CD4-positive, alpha-beta T cell treated with Interleukin-17A for 1 hour (primary cell): ENCODE measurements at regions not wholly inside any gene's neighbourhood (a gene's known extent, or its start where the extent isn't known, plus 50 kb on each side); places are given as distances from the start of the nearest gene placed in this dataset.

Experiments
- DNase-seq: peaks from one replicate; pipeline ENCODE4 v3.0.0-alpha.2; 2020

GRCh38 chr6:168737014-168737413 lies 296.0 kb downstream of the SMOC2 start:
- no peak for DNase-seq

- no peak for DNase-seq
Measured at GRCh38 chr6:168736039-168736438, 295.1 kb downstream of the SMOC2 start.

- DNase-seq: no peak
Measured at GRCh38 chr6:168735268-168735949, 294.4 kb downstream of the SMOC2 start.

GRCh38 chr6:168734523-168734922 lies 293.5 kb downstream of the SMOC2 start:
- DNase-seq: no peak

DNA sequence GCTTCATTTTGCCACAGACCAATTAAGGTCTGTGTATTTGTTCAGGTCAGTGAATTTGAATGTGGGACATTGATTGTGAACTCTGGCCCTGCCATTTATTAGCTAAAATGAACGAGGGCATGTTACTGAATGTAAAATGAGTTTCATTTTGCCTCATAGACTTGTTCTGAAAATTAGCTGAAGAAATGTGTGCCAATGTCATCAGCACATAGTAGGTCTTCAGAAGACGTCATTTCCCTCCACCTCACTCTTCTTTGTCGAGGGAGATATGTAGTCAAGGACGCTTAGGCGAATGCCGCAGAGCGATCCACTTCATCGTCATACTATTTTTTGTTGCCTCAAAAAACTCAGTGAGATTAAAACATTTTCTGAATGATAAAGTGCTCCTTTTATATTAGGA lies 291.7 kb downstream of the SMOC2 start:
- no peak for DNase-seq

GRCh38 chr6:168730931-168731716 lies 290.1 kb downstream of the SMOC2 start:
- no peak for DNase-seq

- DNase-seq: no peak
Measured at GRCh38 chr6:168728056-168728455, 287.1 kb downstream of the SMOC2 start.

- no peak for DNase-seq
Measured at GRCh38 chr6:168726312-168726856, 285.4 kb downstream of the SMOC2 start.

DNA sequence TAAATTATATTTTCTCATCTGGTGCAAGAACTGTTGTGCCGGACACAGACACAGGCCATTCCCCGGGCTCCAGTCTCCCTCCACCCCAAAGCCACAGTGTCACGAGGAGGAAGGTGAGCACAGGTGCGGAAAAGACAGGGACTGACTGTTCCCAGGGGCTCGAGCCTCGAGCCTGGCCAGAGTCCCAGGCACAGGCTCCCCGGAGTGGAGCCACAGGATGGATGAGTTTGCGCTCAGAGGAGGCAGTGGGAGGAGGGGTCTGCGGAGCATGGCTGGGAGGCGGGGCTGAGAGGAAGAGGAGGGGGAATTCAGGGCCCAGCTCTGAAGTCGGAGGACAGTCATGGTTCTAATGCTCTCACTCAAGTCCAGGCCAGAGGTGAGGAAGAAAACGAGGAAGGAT lies 284.8 kb downstream of the SMOC2 start:
- no peak for DNase-seq

- no peak for DNase-seq
Measured at GRCh38 chr6:168724669-168725570, 283.9 kb downstream of the SMOC2 start.

DNA sequence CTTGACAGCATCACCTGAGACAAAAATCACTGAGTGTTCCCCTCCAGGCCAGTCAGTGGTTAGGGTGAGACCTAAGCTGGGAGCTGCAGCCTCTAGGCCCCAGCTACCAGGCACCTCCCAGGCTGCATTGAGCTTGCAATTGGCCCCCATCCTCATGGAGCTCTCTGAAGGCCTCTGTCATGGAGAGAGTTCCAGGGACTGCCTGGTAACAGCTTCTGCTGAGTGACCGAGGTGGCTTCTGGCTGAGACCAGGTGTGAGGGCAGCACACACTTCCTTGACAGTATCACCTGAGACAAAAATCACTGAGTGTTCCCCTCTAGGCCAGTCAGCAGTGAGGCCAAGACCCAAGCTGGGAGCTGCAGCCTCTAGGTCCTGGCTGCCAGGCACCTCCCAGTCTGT lies 283.0 kb downstream of the SMOC2 start:
- no peak for DNase-seq

GRCh38 chr6:168722397-168722796 lies 281.4 kb downstream of the SMOC2 start:
- no peak for DNase-seq

GRCh38 chr6:168721571-168721970 lies 280.6 kb downstream of the SMOC2 start:
- no peak for DNase-seq

DNA sequence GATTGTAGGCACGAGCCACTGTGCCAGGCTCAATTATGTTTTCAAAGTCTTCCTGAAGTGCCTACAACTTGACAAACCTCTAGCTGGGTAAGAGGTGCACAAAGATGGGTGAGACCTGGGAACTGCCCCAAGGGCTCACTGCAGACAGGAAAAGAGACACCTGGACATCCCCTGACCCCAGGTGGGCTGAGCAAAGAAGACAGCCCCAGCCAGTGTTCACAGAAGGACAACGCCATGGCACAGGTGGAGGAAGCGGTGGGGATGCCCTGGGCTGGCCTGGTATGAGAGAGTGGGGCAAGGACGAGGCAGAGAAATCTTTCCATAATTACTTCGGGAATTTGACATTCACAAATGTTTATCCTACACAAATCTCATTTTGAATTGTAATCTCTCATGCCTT lies 278.9 kb downstream of the SMOC2 start:
- no peak for DNase-seq

GRCh38 chr6:168718821-168719475 lies 278.0 kb downstream of the SMOC2 start:
- no peak for DNase-seq
